Embryonic facial prominence (tissue), 1 donor: ENCODE measurements at regions not wholly inside any gene's neighbourhood (a gene's known extent, or its start where the extent isn't known, plus 50 kb on each side); places are given as distances from the start of the nearest gene placed in this dataset.
"Not testable (repeated sequence)": the region's sequence is repeated elsewhere in the genome, so short reads cannot be mapped to it uniquely, and the experiment has no call there.

Experiments
- DNase-seq: peaks from one replicate; pipeline ENCODE4 v3.0.0-alpha.2; 2016; ENCODE audit errors: extremely low spot score

GRCh38 chr2:34204560-34204959 is 605.5 kb upstream of the FAM98A start:
- DNase-seq = no peak

DNA sequence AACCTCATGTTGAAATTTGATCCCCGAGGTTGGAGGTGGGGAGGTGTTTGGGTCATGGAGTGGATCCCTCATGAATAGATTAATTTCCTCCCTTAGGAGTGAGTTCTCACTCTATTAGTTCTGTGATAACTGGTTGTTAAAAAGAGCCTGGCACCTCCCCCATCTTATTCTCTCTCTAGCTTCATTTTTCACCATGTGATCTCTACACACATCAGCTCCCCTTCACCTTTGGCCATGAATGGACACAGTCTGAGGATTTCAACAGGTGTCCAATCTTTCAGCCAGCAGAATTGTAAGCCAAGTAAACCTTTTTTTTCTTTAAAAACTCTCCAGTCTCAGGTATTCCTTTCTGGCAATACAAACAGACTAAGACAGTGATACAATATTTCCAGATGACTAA is 602.0 kb upstream of the FAM98A start:
- DNase-seq = no peak

DNA sequence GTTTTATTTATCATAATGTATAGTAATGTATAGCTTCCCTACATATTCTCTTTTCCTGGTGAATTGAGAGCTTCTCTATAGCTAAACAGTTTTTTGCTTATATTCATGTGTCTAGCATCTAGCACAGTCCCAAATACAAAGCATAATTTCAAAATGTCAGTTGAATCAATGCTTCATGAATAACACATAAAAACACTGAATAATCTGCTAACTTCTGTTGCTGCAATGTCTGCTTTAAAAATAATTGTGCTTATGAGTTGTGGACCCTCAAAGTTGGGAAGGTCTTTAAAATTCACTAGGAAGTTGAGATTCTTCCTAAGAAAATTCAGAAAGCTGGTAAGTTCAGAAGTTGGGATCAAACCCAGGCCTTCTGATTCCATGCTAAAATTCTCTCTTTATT is 600.9 kb upstream of the FAM98A start:
- no peak for DNase-seq

- DNase-seq = no peak
Measured at GRCh38 chr2:34193164-34193563, 594.1 kb upstream of the FAM98A start.

DNA sequence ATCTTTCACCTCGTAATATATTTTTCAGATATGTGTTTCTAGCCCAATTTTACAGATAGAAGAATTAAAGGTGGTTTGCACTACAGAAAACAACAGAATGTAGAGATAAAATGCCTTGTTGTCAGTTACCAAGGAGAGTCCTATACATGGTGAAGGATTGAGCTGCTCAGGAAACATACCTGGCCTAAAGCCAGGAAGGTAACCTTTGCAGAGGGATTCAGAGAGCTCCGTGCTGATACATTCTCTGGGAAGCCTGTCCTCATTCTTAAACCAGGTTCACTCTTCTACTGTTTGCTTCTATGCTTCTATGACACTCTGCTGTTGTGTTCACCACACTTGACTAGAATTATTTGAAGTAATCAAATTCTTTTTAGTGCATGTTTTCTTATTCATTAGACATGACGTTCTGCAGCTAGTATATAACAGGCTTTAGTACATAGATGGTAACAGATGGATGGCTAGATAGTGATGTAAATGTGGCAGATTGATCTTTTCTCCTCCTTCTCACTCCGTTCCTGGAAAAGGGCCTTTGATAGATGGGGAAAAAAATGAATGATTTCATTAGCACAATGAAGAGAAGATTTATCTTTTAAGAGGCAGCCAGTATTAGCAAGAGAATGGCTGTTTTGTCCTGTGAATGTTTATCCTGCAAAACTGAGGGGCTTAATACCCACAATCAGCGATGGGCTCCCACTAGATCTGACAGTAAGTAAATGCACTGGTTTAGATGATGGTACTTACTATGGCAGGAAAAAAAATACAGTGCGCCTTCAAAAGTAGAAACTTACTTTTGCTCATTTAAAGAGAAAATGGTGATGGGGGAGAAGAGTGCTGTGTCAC is 589.6 kb upstream of the FAM98A start:
- DNase-seq = no peak

DNA sequence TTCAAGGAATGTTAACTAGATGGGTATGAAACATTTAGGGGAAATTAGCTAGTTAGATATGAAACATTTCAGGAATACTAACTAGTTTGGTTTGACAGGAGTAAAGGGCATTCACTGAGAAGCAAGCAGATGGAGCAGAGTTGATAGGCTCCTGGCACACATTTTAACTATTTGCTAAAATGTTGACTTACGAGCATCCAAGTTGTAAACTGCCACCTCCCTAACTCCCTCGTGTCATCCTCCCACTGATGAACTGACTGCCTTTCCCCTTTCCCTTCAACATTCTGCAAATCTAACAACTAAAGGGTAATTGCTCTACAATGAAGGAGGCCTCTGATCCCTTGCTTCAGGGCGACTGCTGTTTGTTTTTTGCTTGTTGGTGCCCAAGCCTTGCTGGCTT is 580.4 kb upstream of the FAM98A start:
- no peak for DNase-seq

- no peak for DNase-seq
Measured at GRCh38 chr2:34178482-34178881, 579.4 kb upstream of the FAM98A start.

GRCh38 chr2:34176693-34177092 is 577.6 kb upstream of the FAM98A start:
- no peak for DNase-seq

DNA sequence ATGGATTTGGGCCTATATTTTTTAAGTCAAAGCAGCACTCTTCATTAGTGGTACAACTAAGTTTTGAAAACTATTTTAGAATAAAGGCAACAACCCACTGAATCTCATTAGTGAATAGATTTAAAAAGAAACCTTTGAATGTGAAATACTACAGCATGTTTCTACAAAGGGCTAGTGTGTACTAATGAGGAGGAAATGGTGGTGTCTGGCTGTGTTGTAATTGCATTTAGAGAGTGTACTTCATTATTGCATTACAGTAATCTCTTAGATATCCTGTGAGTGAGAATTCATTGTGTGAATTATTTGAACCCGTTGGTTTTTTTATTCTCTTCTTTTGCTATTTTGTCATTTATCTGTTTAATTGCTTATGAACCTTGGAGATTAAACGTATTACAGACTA is 575.4 kb upstream of the FAM98A start:
- no peak for DNase-seq

- DNase-seq = no peak
Measured at GRCh38 chr2:34162231-34162630, 563.1 kb upstream of the FAM98A start.

GRCh38 chr2:34161549-34161948 is 562.5 kb upstream of the FAM98A start:
- no peak for DNase-seq

DNA sequence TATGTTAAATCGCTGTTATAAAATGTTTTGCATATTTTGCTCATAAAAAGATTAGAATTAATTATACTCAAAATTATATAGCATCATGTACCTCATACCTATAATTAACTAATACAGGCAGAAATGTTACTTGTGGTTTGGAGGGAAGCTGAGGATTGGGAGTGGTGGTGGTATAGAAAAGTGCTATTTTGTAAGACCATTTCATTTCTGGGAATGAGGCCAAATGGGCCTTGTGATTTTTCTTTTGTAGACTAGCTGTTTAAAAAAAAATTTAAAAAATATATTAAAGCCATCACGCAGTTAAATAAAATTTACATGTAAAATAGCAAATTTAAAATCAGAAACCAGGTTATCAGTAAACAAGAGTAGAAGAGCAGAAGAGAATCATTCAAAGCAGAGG is 560.8 kb upstream of the FAM98A start:
- no peak for DNase-seq

DNA sequence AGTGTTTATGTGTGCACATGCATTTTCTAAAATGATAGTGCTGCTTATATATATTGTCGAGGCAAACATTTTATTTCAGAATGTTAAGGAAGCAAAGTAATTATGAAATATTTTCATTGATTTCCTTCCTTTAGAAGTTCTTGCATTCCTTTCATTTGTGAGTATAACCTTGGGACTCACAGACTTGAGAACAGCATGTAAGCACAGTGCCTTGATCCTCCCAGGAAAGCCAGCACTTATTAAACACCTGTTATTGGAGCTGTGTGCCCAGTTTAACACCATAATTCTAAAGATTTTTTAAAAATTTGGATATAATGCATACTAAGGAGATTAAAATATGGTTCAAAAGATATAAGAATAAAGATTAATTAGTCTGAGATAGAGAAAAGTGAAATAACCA is 554.4 kb upstream of the FAM98A start:
- DNase-seq = no peak

DNA sequence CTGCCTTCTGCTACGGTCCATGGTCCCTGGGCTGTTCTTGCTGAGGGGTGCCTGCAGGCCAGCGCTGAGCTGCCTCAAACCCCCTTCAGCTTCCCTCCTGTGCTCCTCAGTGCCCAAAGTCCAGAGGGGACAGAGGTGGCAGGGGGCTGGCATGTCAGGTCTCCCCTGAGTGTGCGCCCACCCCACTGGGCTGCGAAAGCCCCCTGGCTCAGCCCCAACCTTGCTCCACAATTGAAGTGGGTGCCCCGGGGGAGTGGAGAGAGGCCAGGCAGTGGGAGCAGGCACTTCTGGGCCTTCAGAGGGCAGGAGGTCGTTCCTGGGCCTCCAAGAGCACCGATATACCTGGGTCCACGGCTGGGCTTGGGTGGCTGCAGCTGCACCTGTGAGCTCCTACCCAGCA is 548.7 kb upstream of the FAM98A start:
- no peak for DNase-seq

GRCh38 chr2:34143149-34143548 is 544.0 kb upstream of the FAM98A start:
- no peak for DNase-seq

- not testable (repeated sequence) for DNase-seq
Measured at GRCh38 chr2:34142531-34143008, 543.5 kb upstream of the FAM98A start.

DNA sequence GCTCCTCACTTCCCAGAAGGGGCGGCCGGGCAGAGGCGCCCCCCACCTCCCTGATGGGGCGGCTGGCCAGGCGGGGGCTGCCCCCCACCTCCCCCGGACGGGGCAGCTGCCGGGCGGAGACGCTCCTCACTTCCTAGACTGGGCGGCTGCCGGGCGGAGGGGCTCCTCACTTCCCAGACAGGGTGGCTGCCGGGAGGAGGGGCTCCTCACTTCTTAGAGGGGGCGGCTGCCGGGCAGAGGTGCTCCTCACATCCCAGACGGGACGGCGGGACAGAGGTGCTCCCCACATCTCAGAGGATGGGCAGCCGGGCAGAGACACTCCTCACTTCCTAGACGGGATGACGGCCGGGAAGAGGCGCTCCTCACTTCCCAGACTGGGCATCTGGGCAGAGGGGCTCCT is 534.0 kb upstream of the FAM98A start:
- not testable (repeated sequence) for DNase-seq

GRCh38 chr2:34126279-34126678 is 527.2 kb upstream of the FAM98A start:
- no peak for DNase-seq

GRCh38 chr2:34123996-34124785 is 525.1 kb upstream of the FAM98A start:
- DNase-seq = no peak

DNA sequence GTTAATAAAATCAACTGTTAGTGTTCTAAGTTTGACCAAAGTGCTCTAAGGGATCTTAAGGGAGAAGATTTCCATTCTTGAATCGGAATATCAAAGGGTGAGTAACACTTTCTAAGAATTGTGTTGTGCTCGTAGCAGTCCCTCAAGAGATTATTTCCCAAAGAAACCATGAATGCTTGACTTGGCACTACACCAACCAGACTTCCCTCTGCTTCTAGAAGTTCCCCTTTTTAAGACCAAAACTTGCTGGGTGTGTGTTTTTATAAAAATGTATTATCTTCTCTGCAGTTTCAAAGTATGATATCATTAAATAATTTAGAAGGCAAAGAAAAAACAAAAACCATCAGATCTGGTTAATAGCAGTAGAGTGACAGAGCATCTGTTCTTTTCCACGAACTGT is 522.0 kb upstream of the FAM98A start:
- DNase-seq = no peak

GRCh38 chr2:34115076-34115475 is 516.0 kb upstream of the FAM98A start:
- no peak for DNase-seq

GRCh38 chr2:34112161-34112560 is 513.1 kb upstream of the FAM98A start:
- DNase-seq = no peak

- no peak for DNase-seq
Measured at GRCh38 chr2:34110392-34110791, 511.3 kb upstream of the FAM98A start.
